T-helper 2 cell treated with Interferon-gamma antibody and Interleukin-4, amounts not matched to agents 100 ng/mL and 5 ng/mL, for 36 hours (primary cell): ENCODE measurements at regions not wholly inside any gene's neighbourhood (a gene's known extent, or its start where the extent isn't known, plus 50 kb on each side); places are given as distances from the start of the nearest gene placed in this dataset.

ENCODE experiments used
- intact Hi-C: fragments of 100-400 bp; cut with micrococcal nuclease; formaldehyde crosslinking; loops from one replicate; pipeline ENCODE4 v1.15.1; 2023

DNA sequence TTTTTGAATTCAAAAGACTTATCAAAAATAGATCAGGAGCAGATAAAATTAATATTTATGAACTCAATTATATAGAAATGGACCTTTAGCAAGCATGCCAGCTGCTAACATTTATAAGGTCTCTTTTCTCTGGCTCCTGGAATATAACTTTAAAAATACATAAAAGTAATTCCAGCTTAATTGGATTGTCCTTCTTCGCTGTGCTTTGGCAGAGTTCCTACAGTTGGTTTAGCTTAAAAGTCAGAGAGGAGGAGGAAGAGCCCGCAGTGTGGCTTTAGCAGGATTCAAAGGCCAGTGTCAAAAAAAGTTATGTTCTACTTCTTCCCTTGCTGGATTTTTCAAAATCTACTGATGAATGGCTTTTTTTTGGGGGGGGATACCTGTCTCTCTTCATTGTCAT lies 1484.9 kb upstream of the TMEM132C start:
- intact Hi-C loops = loop anchor here (5.0 kb wide), 1 partner anchor 90 kb away; no protein-coding TSS in a partner anchor

DNA sequence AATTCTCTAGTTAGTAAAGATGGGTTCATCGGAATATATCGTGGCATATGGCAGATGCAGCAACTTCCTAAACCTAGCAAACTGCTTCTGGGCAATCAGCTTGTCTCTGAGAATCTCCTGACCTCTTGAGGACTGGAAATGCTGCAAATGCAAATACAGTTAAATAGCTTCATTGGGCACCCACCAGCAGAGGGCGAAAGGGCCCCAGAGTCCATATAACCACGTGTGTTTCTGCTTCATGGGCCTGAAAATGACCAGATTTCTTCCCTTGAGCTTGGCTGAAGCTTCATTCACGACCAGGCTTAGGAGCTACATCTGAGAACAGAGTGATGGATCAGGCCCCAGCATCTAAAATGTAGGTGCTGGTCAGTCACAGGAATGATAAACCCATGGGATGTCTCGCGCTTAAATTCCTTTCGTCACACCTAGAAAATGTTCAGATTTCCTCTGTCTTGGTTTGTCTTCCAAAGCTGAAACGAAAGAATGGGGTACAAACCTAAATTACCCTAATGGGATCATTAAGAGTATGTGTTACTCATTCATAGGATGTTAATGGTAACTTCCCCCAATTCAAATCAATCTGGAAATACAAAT lies 1482.5 kb upstream of the TMEM132C start:
- intact Hi-C loops = loop anchor here (5.0 kb wide), 1 partner anchor 88 kb away; no protein-coding TSS in a partner anchor

DNA sequence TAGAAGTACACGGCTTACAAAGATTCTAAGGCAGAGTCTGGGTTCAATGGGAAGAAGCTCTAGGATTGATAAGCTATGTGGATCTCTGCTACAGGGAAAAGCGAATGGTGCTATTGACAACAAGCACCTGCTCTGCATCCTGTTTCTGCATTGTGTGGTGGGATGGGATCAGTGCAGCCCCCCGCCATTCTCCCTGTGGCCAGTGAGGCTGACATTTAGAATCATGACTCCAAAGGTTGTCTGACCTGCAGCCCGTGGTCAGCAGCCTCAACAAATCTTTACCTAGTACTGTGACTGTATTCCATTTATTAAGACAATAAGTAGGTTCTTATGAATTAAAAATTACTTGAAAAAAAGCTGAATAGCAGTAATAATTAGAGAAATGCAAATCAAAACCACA lies 1477.0 kb upstream of the TMEM132C start:
- intact Hi-C loops = no loop called here

DNA sequence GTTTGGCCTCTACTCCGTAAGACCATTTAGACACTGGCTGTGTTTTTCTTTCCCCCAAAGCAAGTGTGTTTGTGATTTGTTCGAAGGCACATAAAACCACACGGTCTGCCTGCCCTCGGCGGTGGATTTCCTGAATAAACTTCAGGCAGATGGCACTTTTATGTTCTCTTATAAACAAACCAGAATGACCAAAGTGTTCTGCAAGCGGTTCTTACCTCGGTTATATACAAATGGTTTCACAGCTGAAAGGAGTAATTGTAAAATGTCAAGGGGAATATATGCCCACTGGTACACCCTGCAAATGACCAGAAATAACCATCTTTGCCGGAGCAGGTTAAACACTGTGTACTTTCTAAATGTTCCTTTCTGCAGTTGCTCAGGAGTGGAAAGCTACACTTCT lies 1475.8 kb upstream of the TMEM132C start:
- intact Hi-C loops = no loop called here

DNA sequence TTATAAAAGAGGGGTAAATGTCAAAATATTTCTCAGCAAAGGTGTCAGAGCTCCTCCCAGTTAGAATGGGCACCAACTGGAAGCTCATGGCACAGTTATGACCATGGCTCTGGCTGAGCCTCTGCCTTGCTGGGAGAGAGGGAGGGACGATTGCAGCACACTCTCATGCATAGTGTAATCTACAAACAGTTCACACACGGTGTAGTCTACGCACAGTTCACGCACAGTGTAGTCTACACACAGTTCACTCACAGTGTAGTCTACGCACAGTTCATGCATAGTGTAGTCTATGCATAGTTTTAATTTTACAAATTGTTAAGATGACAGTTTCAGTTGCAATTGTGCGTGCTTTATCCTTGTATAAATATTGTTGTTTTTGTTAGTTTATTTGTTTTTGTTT lies 1474.6 kb upstream of the TMEM132C start:
- intact Hi-C loops = no loop called here

DNA sequence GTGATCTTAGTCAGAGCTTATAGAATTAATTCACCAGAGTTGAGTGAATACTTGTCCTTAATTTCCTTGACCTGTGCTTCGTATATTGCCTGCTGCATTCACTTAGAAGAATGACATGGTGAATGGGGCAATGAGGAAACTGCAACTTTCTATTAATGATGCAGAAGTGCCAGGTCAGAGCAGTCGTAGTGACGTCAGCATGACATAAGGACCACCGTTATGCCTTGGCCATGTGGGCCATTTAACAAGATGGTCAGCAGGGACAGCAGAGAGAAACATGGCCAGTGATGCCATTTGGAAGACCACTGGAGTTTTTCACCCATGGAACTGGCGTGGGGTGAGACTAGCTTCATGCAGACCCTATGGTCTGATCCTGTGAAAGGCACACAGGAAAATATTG lies 1469.4 kb upstream of the TMEM132C start:
- intact Hi-C loops = no loop called here

DNA sequence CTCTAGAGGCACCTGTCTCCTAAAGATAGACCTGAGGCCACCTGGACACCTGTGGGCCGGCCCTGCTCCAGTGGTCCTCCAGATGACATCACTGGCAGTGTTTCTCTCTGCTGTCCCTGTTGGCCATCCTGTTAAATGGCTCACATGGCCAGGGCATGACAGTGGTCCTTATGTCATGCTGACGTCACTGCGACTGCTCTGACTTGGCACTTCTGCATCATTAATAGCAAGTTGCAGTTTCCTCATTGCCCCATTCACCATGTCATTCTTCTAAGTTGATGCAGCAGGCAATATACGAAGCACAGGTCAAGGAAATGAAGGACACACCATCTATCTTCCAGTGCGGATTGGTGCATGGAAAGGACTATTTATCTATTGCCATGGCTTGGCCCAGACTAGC lies 1468.5 kb upstream of the TMEM132C start:
- intact Hi-C loops = no loop called here

DNA sequence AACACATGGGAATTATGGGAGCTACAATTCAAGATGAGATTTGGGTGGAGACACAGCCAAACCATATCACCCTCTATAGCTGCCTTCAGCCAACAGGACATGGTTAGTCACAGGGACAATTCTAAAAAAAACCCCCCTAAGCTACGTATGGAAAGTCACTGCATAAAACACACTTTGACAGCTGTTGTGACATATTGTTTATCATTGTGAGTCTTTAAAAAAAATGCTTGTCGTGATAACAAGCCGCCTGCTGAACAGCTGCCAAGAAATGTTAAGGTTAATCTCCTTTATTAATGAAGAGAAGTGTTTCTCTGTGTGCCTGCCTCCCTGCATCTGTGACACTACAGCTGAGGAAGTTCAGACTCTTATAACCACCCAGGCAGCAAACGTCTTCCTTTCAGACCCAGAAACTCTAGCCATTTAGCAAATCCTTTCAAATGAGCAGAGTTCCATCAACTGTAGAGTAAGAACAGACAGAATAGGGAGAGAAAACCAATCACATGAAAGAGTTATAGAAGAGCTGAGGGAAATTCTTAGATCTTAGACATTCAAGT lies 1459.6 kb upstream of the TMEM132C start:
- intact Hi-C loops = no loop called here

DNA sequence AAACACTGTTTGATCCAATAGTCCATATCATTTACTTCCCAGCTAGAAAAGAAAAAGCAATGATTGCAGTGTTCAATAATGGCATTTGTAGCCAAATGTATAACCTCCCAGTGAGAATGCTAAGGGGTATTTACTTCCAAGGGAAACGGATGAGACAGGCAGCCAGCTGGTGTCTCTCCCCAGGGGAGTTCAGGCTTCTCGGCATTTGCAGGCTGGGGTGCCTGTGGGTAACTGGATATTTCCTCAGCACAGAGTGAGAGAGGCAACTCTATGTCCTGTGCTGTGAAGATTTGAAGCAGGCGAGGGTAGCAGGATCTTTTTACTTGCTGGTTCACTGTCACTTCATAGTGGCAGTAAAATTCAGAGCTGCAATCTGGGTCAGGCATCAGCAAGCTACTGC lies 1455.6 kb upstream of the TMEM132C start:
- intact Hi-C loops = no loop called here

DNA sequence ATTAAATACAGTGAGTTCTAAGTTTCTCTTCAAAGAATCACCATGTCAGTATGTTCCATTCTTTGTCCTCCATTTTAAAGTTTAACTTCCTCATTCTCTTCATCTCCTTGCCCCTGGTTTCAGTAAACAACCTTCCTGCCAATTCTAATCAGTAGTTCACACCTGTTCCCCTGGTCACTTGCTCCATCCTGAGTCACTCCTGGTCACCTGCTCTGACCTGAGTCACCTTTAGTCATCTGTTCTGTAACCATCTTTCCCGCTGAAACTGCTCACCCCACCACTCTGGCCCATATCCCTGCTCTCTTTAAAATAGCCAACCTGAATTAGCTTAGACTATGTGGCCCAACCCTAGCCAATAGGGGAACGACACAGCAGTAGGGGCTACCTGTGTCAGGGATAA lies 1447.4 kb upstream of the TMEM132C start:
- intact Hi-C loops = no loop called here

DNA sequence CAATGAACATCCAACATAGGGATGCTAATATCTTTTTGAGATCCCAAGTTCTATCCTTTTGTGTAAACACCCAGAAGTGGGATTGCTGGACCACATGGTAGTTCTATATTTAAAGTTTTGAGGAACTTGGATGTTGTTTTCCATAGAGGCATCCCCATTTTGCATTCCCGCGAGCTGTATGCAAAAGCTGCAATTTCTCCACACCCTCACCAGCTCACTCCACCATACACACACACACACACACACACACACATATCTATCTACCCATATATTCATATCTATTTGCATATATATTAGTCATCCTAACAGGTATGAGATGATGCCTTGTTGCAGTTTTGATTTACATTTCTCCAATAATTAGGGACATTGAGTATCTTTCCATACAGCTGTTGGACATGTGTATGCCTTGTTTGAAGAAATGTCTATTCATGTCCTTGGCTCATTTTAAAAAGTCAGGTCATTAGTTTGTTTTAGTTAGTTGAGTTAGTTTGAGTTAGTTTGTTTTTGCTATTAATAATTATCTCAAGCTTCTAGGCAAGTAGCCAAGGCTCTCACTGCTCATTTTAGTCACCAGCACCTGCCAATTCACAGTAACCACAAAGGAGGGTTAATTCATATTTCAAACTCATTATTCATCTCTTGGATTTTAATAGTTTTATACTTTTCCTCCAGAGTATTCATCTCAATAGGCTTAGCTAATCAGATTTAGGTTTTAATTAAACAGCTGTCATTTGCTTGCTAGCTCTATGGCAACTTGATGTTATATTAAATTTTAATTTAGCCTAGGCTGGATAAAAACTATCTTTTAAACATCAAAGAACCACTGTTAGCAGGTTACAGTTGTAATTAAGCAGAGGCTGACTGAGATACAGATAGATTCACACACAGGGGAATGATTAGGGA lies 1435.9 kb upstream of the TMEM132C start:
- intact Hi-C loops = no loop called here

DNA sequence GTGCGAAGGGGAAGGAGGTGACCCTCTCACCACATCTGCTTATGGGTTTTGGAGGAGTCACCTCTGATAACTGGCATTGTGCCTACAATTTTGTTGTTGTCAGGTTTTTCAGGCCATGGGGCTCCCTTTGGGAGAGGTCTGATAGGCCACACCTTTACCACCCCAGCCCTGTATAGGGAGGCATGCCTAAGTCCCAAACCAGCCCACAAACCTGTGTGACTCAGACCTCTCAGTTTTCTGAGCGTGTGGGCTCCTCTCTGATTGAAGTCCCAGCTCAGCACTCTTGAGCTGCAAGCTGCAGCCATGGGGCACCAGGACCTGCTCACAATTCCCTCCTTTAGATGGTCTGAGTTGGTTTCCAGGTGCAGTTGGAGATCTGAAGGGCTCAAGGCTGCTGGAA lies 1429.3 kb upstream of the TMEM132C start:
- intact Hi-C loops = no loop called here

DNA sequence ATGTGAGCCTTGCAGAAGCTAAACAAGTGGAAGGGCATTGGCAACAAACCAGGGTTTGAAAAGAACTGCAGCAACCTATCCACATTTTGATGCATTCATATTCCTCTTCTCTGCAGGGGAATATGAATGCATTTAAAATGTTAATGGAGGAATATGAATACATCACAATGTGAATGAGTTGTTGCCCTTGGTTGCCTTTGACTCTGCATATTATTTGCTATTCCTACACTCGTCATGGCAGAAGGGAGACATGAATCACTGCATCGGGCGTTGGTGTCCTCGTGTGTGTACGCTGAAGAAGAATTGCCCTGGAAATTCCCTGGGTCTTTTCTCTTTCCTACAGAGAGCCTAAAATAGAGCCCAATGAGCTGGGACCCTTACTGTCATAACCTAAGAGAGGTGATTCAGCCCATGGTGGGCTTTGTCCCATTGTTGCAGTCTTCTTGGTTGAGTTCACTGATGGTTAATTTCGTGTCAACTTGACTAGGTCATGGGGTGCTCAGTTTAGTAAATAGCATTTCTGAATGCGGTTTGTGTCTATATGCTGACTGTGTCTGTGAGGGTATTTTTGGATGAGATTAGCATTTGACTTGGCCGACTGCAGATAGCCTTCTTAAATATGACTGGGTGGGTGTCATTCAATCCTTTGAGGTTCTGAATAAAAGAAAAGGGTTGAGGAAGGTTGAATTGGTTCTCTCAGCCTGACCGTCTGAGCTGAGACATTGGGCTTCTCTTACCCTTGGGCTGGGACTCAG lies 1422.9 kb upstream of the TMEM132C start:
- intact Hi-C loops = no loop called here

DNA sequence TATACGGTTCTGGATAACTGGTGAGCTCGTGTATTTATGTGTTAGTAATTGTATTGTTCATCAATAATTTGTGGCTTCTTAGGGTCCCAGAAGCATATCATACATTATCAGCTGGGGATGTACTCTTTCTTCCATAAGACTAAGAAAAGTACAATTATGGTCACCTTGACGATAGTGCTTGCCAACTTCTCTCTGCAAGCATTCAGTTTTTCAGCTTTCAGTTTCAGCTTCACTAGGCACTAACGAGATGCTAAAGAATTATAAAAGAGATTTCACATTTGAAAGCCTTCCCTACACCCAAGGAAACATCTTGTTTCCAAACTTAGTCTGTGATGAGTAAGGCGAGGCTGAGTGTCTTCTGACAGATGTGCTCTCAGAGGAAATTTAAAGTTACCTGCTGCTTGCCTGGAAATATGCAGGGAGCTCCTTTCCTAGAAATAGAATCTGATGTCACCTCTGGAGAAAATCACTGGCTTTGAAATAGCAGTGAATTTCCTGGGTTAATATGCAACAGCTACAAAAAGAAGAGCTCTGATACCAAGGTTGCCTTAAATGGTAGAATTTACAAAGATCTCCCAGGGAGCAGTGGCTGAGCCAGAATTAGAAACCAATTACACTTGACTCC lies 1419.9 kb upstream of the TMEM132C start:
- intact Hi-C loops = no loop called here

DNA sequence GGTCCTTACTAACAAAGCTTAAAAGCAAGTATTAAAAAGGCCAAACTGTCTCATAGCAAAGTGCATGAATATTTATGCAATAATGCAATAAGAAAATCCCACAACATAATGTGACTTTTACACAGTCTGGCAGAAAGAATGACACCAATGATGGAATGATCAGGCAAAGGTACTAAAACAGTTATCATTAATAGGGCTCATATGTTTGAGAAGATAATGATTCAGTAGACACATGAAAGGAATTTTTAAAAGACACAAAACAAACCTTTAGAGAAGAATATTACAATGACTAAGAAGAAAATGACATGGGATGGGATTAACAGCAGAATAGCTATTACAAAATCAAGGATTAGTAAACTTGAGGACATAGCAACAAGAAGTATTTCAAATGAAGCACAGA lies 1411.2 kb upstream of the TMEM132C start:
- intact Hi-C loops = no loop called here

DNA sequence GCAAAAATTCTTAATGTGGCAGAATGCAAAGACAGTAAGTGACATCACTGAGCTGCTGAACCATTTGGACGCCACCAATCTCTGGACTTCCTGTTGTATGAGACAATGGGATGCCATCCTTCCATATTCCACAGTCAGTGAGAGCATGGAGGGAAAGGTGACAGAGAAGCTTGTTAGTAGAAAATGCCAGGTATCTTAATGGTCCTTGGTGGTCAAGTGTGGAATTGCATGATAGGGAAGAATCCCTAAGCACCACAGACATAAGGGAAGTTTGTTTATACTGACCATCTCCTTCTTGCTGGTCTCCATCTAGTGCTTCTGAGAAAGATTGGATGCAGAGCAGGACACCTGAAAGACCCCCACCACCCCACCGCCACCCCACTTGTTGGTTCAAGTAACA lies 1410.0 kb upstream of the TMEM132C start:
- intact Hi-C loops = no loop called here

DNA sequence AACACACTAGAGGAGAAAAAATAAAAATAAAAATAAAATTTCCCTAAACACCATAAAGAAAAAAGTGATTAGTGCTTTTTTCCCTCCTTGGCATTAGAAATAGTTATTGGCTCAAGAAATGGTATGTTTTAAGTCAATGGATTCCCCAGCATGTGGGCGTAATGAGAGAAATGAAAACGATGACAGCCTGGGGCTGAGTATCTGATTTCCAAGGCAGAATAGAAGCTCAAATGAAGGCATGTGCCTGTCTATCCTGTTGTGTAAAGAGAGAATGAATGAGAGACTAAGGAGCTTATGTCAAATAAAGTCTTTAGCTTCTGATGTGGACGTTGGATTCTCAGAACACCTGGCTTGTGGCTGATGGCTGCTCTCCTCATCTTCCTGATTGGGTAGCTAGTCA lies 1408.4 kb upstream of the TMEM132C start:
- intact Hi-C loops = no loop called here

DNA sequence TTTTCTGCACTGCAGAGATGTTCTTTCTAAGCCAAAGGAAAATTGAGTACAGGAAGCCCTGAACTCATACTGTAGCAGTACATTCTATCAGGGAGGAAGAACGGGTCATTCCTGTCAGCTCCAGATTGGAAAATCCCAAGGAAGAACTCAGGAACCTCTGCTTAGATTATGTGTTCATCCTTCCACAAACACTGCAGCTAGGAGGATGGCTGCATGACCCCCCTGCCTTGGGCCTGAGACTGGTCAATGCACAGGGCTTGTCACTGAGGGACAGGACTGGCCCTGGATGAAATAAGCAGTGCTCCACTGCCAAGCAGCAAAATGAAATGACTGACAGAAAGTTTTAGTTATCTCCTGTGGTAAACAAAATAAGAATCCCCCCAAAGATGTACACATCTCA lies 1406.8 kb upstream of the TMEM132C start:
- intact Hi-C loops = no loop called here

DNA sequence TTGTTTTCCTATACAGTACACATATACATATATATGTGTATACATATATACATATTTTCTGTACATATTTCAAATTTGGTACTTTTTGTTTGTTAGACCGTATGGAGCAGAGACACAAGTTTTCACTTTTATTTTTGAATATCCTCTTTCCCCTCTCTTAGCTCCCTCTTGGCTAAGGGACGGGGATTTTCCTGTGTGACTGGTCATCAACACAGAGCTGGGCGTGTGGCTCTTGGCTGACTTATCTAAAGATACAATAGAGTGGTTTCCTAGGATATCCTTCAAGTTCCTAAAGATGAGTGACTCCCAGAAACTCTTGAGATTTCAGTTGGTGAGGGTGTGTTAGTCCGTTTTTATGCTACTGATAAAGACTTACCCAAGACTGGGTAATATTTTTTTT lies 1404.5 kb upstream of the TMEM132C start:
- intact Hi-C loops = no loop called here

DNA sequence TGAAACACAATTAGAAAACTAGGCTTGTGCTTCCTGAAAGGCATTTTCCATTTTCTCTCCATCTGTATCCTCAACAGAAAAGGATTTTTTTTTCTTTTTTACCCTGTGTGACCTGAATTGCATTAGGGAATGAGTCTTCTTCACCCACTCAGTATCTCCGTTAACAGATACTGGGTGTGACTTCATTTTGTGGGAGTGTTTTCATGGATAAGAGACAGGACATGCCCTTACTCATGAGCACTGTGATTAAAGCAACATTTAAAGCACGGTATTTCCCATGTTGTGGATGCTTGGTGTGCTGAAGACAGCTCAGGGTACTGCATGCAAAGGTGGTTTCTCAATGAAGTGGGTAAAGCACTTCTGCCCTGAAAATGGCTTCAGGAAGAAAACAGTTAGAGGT lies 1397.3 kb upstream of the TMEM132C start:
- intact Hi-C loops = loop anchor here (5.0 to 10.0 kb wide), 2 partner anchors 87 to 1685 kb away; partner anchors contain the start of gene TMEM132B

DNA sequence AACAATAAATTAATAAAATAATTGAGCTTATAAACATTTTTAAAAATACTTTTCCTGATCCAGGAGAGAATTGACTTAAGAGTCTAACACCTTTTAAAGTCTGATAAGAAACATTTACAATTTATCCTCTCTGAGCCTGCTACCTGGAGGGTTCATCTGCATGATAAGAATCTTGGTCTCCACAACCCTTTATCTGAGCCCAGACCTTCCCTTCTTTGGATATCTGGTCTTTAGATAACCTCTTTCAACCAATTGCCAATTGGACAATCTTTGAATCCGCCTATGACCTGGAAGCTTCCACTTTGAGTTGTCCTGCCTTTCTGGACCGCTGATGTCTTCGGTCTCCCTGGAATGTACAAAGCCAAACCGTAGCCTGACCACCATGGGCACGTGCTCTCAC lies 1393.3 kb upstream of the TMEM132C start:
- intact Hi-C loops = loop anchor here (5.0 to 10.0 kb wide), 2 partner anchors 91 to 1689 kb away; partner anchors contain the start of gene TMEM132B
